Activated naive CD4-positive, alpha-beta T cell treated with anti-CD3 and anti-CD28 coated beads, Interleukin-2, amount 50 U/mL, for 72 hours (primary cell): ENCODE measurements at regions not wholly inside any gene's neighbourhood (a gene's known extent, or its start where the extent isn't known, plus 50 kb on each side); places are given as distances from the start of the nearest gene placed in this dataset.
"Not testable (repeated sequence)": the region's sequence is repeated elsewhere in the genome, so short reads cannot be mapped to it uniquely, and the experiment has no call there.

Experiments
- ATAC-seq, 2 donors: fragments of 150-1000 bp; cut with Tn5 transposase; 2 replicates each; pipeline ENCODE4 v1.10.0; 2021; ENCODE audit warnings: mild to moderate bottlenecking in 2 of 2, moderate library complexity in 2 of 2
- DNase-seq, 2 donors: peaks; one replicate each; pipeline ENCODE4 v3.0.0; 2021 to 2022; ENCODE audit warnings: low spot score in 2 of 2
- H3K27ac Mint-ChIP-seq, 2 donors: one replicate each; pipeline ENCODE4 v1.8.0; 2022; ENCODE audit warnings: mild to moderate bottlenecking in 2 of 2, mixed read lengths in 2 of 2
- H3K36me3 Mint-ChIP-seq, 2 donors: one replicate each; pipeline ENCODE4 v1.8.0; 2022; ENCODE audit warnings: mixed read lengths in 2 of 2
- H3K9me3 Mint-ChIP-seq, 2 donors: one replicate each; pipeline ENCODE4 v1.8.0; 2022; ENCODE audit warnings: mixed read lengths in 2 of 2

DNA sequence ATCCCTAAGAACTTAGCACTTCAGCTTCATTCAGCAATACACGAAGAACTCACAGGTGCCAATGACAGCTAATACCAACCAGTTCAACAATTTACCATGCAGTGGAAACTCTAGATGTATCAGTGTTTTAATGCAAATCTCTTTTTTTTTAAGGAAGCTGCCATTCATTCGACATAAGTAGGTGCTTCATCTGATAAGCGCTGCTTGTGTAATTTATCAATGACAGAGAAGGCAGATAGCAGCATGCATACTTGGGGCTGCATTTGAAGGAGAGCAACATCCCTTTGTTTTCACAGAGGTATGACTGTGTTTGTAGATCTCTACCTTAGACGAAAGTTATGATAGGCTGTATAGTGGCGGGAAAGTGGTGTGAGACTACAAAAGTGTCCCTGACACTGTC is 977.1 kb downstream of the AACS start:
- no peak overlapping the region for H3K27ac Mint-ChIP-seq
- ATAC-seq, result no peak
- no peak for DNase-seq
- H3K36me3 Mint-ChIP-seq, result no peaks in the 10 kb centered on the region
- peaks cover 4 to 18% of the 10 kb centered on the region in 2 donors for H3K9me3 Mint-ChIP-seq

DNA sequence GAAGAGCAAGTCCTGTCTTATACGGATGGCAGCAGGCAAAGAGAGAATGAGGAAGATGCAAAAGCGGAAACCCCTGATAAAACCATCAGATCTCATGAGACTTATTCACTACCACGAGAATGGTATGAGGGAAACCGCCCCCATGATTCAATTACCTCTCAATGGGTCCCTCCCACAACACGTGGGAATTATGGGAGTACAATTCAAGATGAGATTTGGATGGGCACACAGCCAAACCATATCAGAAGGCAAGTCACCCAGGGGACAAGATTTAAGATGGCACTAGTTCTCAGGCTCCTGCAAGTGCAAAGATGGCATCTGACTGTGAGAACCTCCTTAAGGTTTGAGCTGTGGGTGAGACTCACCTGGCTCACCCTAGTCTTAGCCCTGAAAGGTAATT is 984.3 kb downstream of the AACS start:
- H3K36me3 Mint-ChIP-seq, ATAC-seq, DNase-seq, H3K27ac Mint-ChIP-seq: not testable (repeated sequence)
- peaks cover 9 to 22% of the 10 kb centered on the region in 2 donors for H3K9me3 Mint-ChIP-seq

DNA sequence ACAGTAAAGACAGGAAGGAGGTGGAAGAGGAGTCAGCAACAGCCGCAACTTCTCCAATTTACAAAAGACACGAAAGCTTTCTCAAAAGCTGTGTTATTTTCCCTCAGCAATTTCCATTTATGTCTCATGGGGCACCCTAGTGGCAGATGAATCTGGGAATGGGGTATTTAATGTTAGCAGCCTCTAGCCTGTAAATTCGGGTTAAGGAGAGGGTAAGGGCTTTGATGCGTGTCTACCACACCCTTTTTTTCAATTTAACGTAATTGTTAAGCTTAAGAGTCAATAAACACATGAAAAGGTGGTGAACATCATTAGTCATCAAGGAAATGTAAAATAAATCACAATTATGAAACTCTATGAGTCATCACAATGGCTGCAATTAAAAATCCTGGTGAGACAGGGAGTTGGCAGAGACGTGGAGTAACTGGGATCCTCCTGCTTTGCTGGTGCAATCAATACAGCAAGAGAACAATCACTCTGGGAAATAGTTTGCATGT is 986.4 kb downstream of the AACS start:
- H3K27ac Mint-ChIP-seq, result no peak overlapping the region
- no peaks in the 10 kb centered on the region for H3K36me3 Mint-ChIP-seq
- peaks cover 4 to 22% of the 10 kb centered on the region in 2 donors for H3K9me3 Mint-ChIP-seq
- ATAC-seq (peak in 1 of 2 donors; percentile 20), DNase-seq (no peak)

DNA sequence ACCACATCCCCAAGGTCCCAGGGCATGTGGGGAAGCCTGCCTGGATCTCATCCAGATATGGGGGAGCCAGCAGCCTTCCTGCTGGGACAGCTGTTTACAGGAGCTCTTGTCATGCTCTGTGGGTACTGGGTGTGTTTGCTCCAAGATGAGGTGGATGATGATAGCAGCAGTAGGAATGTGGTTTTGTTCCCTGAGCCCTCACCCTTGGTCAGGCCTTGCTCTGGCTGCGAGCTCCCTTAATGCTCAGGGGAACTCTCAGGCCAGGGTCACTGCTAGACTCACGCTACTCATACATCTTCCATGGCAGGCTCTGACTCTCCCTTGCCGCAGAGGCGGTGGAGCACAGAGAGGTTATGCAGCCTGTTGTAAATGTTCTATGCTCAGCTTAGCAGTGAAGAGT is 990.3 kb downstream of the AACS start:
- ATAC-seq (no peak), DNase-seq (no peak)
- Mint-ChIP-seq H3K27ac (no peak overlapping the region), H3K36me3 (no peaks in the 10 kb centered on the region), H3K9me3 (peaks cover 0 to 9% of the 10 kb centered on the region in 2 donors)

DNA sequence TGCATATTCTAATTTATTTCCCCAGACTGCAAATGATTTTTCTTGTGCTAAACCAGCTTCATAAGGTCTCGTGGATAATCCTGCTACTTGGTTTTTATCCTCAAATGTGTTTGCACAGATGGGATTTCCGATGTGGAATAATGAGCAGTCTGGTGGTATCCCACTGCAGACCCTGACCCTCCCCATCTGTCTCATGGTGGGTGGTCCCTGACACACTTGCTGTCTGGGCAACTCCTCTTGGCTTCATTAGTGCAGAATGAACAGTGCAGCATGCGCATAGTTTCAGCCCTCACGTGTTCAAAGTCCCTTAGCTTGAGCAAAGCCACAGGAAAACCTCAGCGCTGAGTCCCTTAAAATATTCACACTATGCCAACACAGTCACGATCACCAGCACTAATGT is 996.5 kb downstream of the AACS start:
- no peaks in the 10 kb centered on the region for H3K9me3 Mint-ChIP-seq

DNA sequence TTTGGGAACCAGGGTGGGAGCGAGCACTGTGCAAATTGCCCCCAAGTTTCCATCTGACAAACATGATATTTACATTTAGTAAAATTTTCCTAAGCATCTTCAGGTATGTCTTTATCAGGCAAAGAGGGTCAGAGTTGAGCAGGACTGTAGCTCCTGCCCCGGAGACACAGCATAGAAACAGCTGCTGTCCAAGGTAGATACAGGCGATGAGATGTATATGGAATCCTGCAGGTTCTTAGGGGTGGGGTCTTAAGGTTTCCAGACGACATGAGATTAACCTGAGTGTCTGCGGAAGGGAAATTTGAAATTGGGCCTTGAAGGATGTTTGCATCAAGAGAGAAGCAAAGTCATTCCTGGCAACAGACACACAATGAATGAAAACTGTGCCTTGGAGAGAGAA is 998.8 kb downstream of the AACS start:
- no peak overlapping the region for H3K27ac Mint-ChIP-seq
- no peaks in the 10 kb centered on the region for H3K9me3 Mint-ChIP-seq
- no peak for DNase-seq
- ATAC-seq, result no peak
- H3K36me3 Mint-ChIP-seq, result no peaks in the 10 kb centered on the region

More for the DNA sequence above, 996.5 kb downstream of the AACS start:
- Mint-ChIP-seq H3K27ac (no peak overlapping the region), H3K36me3 (no peaks in the 10 kb centered on the region)
- no peak for DNase-seq
- ATAC-seq, result no peak

DNA sequence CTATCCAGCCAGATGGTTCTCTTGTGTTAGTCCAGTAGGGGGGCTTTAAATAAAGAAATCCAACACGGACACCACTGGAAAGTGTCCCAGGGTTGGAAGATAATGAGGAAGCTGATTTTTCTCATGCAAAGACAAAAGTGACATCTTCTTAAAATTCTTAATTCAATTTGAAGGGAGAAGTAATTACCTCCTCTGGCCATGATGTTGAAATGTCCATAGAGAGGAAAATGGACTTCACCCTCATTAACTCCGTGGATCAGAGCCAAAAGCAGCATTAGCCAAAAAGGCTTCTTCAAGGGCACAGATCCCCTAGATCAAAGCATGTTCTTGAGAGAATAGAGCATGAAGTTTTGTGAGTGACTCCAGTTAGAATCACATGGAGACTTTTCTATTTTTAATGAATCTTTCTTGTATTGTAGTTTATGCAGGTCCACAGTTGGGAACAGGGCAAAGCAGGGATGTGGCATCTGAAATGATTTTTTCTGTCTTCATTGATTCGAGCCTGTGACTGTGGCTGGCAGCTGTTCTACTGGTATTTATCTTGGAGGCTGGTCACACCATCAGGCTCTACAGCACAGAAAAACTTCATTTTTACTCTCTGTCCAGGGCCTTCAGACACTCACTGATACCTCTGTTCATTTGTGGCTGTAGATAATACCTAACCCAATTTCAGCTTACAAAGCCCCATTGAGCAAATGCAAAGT is 1002.5 kb downstream of the AACS start:
- peaks cover 12 to 15% of the 10 kb centered on the region in 2 donors for H3K9me3 Mint-ChIP-seq
- peaks cover 12 to 14% of the 10 kb centered on the region in 2 donors for H3K36me3 Mint-ChIP-seq
- DNase-seq, result no peak
- no peak for ATAC-seq
- H3K27ac Mint-ChIP-seq, result no peak overlapping the region

DNA sequence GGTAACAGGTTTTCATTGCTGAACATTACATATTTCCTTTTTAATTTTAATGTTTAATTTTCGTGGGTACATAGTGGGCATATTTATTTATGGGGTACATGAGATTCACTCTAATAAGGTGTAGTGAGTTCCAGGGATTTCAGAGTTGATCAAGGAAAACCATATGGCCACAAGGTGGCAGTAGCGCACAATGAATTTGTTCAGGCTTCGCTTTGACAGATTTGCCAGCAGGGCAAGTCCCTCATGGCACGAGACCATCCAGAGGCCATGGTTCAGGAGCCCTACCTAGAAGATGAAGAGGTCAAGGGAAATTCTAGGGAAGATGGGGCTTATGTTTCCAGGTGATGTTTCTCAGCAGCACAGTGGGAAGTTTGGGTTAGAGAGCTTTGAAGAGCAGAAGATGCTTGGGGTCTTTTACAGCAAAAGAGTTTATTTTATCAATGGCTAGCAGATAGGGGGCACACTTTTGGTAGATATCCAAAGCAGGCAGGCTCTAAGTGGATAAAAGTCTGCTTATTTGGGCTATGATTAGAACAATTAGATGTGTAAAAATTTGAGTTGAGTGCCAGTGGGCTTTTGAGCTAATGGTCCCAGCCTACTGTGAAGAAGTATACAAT is 1004.4 kb downstream of the AACS start:
- DNase-seq, result peak in 1 of 2 donors; percentile 67
- peaks cover 12 to 15% of the 10 kb centered on the region in 2 donors for H3K9me3 Mint-ChIP-seq
- H3K36me3 Mint-ChIP-seq, result peaks cover 12 to 14% of the 10 kb centered on the region in 2 donors
- H3K27ac Mint-ChIP-seq, result no peak overlapping the region
- peak in 1 of 2 donors; percentile 46 for ATAC-seq

DNA sequence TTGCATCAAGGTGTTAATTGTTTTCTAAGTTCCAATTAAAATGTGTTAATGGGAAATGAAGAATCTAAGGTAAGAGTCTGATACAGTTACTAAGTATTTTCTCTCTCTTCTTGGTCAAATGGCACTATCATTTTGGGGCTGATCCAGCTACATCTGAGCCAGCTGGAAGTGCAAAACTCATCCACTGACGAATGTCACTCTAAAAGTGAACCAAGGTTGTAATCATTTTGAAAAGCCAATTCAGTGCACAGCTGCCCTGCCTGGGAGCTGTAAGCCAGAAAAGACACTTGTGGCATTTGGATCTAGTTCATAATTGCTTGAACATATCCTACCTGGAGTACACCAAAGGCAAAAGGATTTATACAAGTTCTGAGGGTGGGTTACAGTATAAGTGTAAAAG is 1011.3 kb downstream of the AACS start:
- no peaks in the 10 kb centered on the region for H3K9me3 Mint-ChIP-seq
- H3K27ac Mint-ChIP-seq, result no peak overlapping the region
- DNase-seq (no peak), ATAC-seq (no peak)
- peaks cover 0 to 3% of the 10 kb centered on the region in 2 donors for H3K36me3 Mint-ChIP-seq

DNA sequence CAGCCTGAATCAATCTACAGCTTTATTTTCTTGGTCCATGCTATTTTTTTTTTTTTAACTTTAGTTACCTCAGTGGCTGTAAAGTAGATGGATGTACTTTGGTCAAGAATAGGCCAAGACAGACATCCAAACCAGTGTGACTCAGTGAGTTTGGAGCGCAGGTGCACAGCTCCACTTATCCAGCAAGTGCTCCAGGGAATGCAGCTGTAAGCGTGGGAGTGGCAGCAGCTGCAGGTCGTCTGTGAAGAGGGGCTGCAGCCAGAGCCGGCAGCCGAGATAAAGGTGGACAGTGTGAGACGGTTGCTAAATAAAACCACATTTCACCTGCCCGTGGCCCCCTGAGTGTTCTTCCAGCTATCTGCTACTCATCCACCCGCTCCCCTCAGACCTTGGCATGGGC is 1018.7 kb downstream of the AACS start:
- no peak for DNase-seq
- no peak for ATAC-seq
- Mint-ChIP-seq H3K36me3 (peaks cover 0 to 5% of the 10 kb centered on the region in 2 donors), H3K27ac (no peak overlapping the region), H3K9me3 (peaks cover 4 to 5% of the 10 kb centered on the region in 2 donors)

DNA sequence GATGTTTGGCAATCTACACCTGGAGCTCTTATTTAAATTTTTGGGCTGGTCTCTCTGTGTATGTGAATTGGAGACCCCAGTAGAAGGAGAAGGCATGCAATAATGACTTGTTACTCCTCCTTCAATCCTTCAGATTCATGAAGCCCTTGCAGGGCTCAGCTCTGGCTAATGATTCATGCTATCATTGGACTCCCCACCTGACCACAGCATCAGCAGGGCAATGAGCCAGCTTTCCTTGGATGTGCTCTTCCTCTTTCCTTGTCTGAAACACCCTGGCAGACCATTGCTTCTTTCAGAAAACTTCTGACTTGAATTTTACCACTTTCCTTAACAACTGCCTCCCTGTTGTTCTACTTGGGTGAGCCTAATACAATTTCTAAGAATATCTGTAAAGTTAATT is 1019.2 kb downstream of the AACS start:
- Mint-ChIP-seq H3K27ac (no peak overlapping the region), H3K9me3 (peaks cover 5 to 10% of the 10 kb centered on the region in 2 donors), H3K36me3 (peaks cover 0 to 5% of the 10 kb centered on the region in 2 donors)
- ATAC-seq, result no peak
- no peak for DNase-seq

DNA sequence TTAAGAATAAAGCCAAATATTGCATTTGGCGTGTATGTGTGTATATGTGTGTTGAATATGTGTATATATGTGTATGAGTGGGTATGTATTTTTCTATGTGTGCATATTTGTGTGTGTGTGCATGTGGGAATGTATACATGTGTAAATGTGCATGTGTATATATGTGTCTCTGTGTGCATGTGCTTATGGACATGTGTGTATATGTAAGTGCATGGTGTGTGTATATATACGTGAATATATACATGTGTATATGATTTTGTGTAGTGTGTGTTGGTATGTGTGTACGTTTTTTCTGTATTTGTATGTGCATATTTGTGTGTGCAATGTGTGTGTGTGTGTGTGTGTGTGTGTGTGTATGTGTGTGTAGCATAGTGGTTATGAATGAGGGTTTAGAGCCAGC is 1021.0 kb downstream of the AACS start:
- peaks cover 11% of the 10 kb centered on the region in 2 donors for H3K9me3 Mint-ChIP-seq
- H3K27ac Mint-ChIP-seq, result no peak overlapping the region
- H3K36me3 Mint-ChIP-seq, result peaks cover 0 to 5% of the 10 kb centered on the region in 2 donors
- ATAC-seq, result no peak
- DNase-seq, result no peak

DNA sequence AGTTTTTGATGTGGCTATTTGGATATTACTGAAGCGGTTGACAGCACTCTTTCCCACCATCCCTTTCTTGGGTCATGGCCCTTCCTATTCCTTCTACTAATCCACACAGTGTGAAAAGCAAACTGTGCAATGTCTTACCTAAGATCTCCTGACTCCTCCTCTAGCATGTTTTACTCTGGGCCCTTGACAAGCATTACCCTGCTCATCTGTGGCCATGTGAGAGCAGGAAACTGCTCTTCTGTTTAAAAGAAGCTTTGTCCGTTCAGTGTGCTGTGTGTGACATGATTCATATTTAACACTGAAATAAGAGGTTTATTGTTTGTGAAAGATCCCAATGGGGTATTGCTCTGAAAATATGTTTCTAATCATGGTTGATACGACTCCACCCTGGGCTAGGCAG is 1022.5 kb downstream of the AACS start:
- H3K27ac Mint-ChIP-seq, result no peak overlapping the region
- H3K9me3 Mint-ChIP-seq, result peaks cover 15 to 17% of the 10 kb centered on the region in 2 donors
- DNase-seq (no peak), ATAC-seq (no peak)
- no peaks in the 10 kb centered on the region for H3K36me3 Mint-ChIP-seq

DNA sequence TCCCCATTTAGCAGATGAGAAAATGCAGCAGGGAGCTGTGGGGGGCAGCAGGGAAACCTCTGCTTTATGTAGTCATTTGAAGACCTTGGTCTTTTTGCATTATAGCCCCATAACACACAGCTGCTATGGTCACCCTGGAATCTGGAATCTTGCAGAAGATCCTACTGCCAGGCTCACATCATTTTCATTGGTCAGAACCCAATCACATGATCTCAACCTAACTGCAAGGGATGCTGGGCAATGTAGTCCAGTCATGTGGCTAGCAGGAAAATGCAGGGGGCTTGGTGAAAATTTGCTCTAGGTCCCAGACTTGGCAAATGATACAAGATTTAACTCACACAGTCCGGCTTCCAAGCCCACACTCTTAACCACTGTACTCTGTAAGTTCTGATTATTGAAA is 1028.7 kb downstream of the AACS start:
- DNase-seq (no peak), ATAC-seq (no peak)
- no peaks in the 10 kb centered on the region for H3K36me3 Mint-ChIP-seq
- H3K27ac Mint-ChIP-seq, result no peak overlapping the region
- H3K9me3 Mint-ChIP-seq, result peaks cover 13 to 20% of the 10 kb centered on the region in 2 donors

DNA sequence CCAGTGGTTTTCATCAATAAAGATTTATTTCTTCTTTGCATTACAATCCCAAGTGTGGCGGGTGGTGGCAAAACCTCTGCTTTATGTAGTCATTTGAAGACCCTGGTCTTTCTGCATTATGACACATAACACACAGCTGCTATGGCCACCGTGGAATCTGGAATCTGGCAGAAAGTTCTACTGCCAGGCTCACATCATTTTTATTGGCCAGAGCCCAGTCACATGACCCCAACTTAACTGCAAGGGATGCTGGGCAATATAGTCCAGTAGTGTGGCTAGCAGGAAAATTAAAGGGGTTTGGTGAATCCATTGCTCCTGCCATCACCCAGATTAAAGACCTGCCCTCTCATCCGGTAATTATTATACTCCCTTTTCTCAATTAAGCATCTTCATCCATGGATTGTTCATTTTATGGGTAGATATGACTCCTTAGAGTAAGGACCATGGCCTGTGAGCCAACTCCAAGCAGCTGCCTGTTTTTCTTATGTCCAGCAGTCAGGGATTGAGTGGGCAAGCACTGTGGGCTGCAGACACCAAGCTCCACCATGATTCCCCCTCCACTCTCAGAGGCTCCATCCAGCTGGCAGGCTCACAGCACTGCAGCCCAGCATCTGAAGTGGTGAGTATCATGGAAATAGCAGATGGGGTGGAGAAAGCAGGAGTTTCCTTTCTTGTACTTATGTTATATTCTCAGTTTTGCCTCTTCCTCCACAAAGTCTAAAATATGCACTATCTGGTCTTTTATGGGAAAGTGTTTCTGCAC is 1030.7 kb downstream of the AACS start:
- Mint-ChIP-seq H3K9me3 (peaks cover 8 to 13% of the 10 kb centered on the region in 2 donors), H3K36me3 (no peaks in the 10 kb centered on the region), H3K27ac (no peak overlapping the region)
- DNase-seq (no peak), ATAC-seq (no peak)

DNA sequence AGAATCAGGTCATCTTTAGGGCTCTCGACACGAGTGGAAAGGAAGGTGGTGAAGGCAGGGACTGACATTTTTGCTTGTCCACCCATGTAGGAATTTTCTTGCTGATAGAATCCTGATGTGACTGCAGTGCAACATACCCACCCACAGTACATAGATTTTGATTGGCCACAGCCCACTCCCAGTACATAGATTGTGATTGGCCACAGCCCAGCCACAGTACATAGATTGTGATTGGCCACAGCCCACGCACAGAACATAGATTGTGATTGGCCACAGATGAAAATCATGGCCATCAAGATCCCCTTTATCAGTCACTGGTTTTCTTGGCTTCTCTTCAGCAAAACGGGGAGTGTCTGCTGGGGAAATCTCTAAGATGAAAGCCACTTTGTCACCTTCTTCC is 1041.5 kb downstream of the AACS start:
- Mint-ChIP-seq H3K27ac (no peak overlapping the region), H3K9me3 (peaks cover 5 to 7% of the 10 kb centered on the region in 2 donors), H3K36me3 (peaks cover 0 to 5% of the 10 kb centered on the region in 2 donors)
- ATAC-seq (no peak), DNase-seq (no peak)

DNA sequence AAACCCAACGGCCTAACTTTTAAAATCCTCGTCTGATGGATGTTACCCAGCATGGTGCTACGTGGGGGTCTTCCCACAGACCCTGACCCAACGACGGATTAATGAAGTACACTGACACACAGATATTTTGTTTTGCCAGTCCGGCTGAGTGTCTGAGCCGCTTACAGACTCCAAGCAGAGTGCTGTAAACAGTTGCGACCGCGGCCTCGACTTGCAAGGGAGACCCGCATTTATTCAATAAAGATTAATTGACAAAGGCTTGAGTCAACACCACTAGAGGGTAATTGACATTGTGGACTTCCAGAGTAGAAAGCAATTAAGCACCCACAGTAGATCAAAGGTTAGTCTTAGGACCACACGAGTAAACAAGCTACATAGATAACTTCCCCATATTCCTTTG is 1042.4 kb downstream of the AACS start:
- Mint-ChIP-seq H3K27ac (no peak overlapping the region), H3K9me3 (peaks cover 5 to 7% of the 10 kb centered on the region in 2 donors), H3K36me3 (peaks cover 0 to 5% of the 10 kb centered on the region in 2 donors)
- no peak for DNase-seq
- ATAC-seq, result no peak
